Erythroblast (primary cell): ENCODE measurements at regions not wholly inside any gene's neighbourhood (a gene's known extent, or its start where the extent isn't known, plus 50 kb on each side); places are given as distances from the start of the nearest gene placed in this dataset.

Experiments used
- GATA1 ChIP-seq: IDR thresholded peaks from 2 replicates; pipeline ENCODE4 v1.6.1; 2011; ENCODE audit warnings: low read depth, mild to moderate bottlenecking, control low read depth, low read length, moderate library complexity
- POLR2A ChIP-seq: IDR thresholded peaks from 2 replicates; pipeline ENCODE4 v1.6.1; 2011; ENCODE audit warnings: mild to moderate bottlenecking, low read length

- TF ChIP-seq POLR2A = no peak
- TF ChIP-seq GATA1 = no peak
These were observed 243.4 kb upstream of the SALL1 start for GRCh38 chr16:51394421-51394820.
